ENCODE measurements at regions not wholly inside any gene's neighbourhood (a gene's known extent, or its start where the extent isn't known, plus 50 kb on each side); places are given as distances from the start of the nearest gene placed in this dataset.
"Not testable (repeated sequence)": the region's sequence is repeated elsewhere in the genome, so short reads cannot be mapped to it uniquely, and the experiment has no call there.

DNA sequence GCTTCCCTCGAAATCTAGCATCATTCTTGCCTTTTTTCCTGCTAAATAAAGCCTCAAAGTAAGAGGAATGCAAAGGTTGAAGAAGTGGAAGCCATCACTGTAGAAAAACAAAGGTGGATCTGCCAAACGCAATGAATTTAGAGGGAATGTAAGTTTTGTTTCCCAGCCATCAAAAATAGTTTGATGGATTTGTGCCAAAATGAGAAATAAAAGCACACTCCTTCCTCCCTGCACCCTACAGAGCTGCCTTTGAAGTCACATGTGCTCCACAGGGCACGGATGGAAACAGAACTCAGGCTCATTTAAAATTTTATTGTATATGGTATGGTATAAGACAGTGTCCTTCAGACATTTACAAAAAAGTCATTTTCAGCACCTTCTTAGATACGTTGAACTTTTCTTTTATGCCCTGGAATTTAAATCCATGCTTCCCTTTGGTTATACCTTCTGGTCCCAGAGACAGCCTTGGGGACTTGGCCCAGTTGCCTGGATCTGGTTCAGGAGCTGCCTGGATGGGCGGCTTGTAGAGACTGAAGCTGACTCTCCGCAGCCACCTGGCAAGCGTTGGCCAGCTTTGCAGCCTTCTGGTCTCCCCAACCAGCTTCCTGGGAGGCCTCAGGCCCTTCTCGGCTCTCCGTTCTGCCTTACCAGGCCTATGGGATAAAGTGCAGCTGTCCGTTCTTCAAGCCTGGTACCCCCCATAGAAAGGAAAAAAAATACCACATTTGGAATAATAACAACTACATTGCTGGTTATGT, 228.5 kb upstream of the NEBL start:
- CTCF ChIA-PET, result no interaction called here

DNA sequence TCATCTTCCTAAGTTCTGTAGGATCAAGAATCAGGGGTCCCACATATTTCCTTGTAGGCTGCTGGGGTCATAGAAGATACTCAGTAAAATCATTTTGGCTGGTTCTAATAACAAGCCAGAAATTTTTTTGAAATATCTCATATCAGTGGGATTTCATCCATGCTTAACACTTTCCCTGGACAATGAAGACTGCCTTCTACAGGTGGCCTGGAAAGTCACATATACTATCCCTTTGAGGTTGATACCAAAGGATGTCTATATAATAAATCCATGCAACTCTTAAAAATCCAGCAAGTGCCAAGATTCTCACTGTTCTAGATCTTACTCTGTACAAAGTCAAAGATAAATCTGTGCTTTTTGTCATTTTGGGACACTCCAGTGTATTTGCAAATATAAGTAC, 225.8 kb upstream of the NEBL start:
- CTCF ChIA-PET, result no interaction called here

More for the DNA sequence above, 228.5 kb upstream of the NEBL start:
- H3K4me3 ChIP-seq (ENCODE audit: low read length), result no peak overlapping the region
- DNase-seq, result no peak
- no peak overlapping the region for H3K27ac ChIP-seq (ENCODE audit: low read depth, low read length)
- Mint-ChIP-seq H3K9me3 (peaks cover 0 to 6% (median 0%) of the 10 kb centered on the region in 11 donors), H3K4me3 (no peak overlapping the region), H3K27ac (no peak overlapping the region), H3K36me3 (no peaks in the 10 kb centered on the region), H3K4me1 (no peaks in the 10 kb centered on the region), H3K27me3 (peaks cover 0 to 20% (median 12%) of the 10 kb centered on the region in 5 donors)
- no peaks in the 10 kb centered on the region for H3K9me3 ChIP-seq (ENCODE audit: control insufficient read depth in 2 of 3, low read length in 3 of 3)
- intact Hi-C loops (cut with micrococcal nuclease), result no loop called here
- no peaks in the 10 kb centered on the region for H3K4me1 ChIP-seq (ENCODE audit: control insufficient read depth in 2 of 2, insufficient read depth in 2 of 2, low read length in 2 of 2)
- POLR2A ChIA-PET, result no interaction called here
- peaks cover 0 to 2% of the 10 kb centered on the region in 2 donors for H3K27me3 ChIP-seq (ENCODE audit: control insufficient read depth in 2 of 2, insufficient read depth in 2 of 2, low read length in 2 of 2)
- no peaks in the 10 kb centered on the region for H3K36me3 ChIP-seq (ENCODE audit: control insufficient read depth in 2 of 3, insufficient read depth in 3 of 3, low read length in 3 of 3)
- ATAC-seq, result no peak

DNA sequence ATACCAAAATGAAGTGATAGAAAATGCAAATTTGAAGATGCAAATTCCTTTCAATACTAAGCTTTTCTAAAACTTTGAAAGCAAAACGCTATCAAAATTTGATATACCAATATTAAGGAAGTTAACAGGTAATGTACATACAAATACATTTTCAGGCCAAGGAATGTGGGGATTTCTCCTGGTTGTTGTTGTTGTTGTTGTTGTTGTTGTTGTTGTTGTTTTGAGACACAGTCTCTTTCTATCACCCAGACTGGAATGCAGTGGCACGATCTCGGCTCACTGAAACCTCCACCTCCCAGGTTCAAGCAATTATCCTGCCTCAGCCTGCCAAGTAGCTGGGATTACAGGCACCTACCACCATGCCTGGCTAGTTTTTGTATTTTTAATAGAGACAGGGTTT, 224.7 kb upstream of the NEBL start:
- DNase-seq; H3K4me3 Mint-ChIP-seq; H3K36me3 ChIP-seq (ENCODE audit: control insufficient read depth in 2 of 3, insufficient read depth in 3 of 3, low read length in 3 of 3); H3K27ac Mint-ChIP-seq; intact Hi-C loops (cut with micrococcal nuclease); H3K4me3 ChIP-seq (ENCODE audit: low read length); POLR2A ChIA-PET; H3K27me3 ChIP-seq (ENCODE audit: control insufficient read depth in 2 of 2, insufficient read depth in 2 of 2, low read length in 2 of 2); ATAC-seq; H3K9me3 Mint-ChIP-seq; CTCF ChIA-PET; H3K27ac ChIP-seq (ENCODE audit: low read depth, low read length); H3K36me3 Mint-ChIP-seq; H3K4me1 ChIP-seq (ENCODE audit: control insufficient read depth in 2 of 2, insufficient read depth in 2 of 2, low read length in 2 of 2); H3K4me1 Mint-ChIP-seq; H3K9me3 ChIP-seq (ENCODE audit: control insufficient read depth in 2 of 3, low read length in 3 of 3): not testable (repeated sequence)
- H3K27me3 Mint-ChIP-seq, result peaks cover 0 to 35% (median 12%) of the 10 kb centered on the region in 5 donors

More for the DNA sequence above, 225.8 kb upstream of the NEBL start:
- no peak for DNase-seq
- intact Hi-C loops (cut with micrococcal nuclease), result no loop called here
- ATAC-seq, result no peak
- POLR2A ChIA-PET, result no interaction called here
- H3K4me3 Mint-ChIP-seq, result no peak overlapping the region
- Histone ChIP-seq H3K27ac (ENCODE audit: low read depth, low read length) (no peak overlapping the region), H3K4me1 (ENCODE audit: control insufficient read depth in 2 of 2, insufficient read depth in 2 of 2, low read length in 2 of 2) (no peaks in the 10 kb centered on the region), H3K4me3 (ENCODE audit: low read length) (no peak overlapping the region), H3K36me3 (ENCODE audit: control insufficient read depth in 2 of 3, insufficient read depth in 3 of 3, low read length in 3 of 3) (no peaks in the 10 kb centered on the region), H3K9me3 (ENCODE audit: control insufficient read depth in 2 of 3, low read length in 3 of 3) (no peaks in the 10 kb centered on the region), H3K27me3 (ENCODE audit: control insufficient read depth in 2 of 2, insufficient read depth in 2 of 2, low read length in 2 of 2) (peaks cover 0 to 2% of the 10 kb centered on the region in 2 donors)
- H3K4me1 Mint-ChIP-seq, result no peaks in the 10 kb centered on the region
- H3K27ac Mint-ChIP-seq, result no peak overlapping the region
- H3K27me3 Mint-ChIP-seq, result peaks cover 0 to 30% (median 12%) of the 10 kb centered on the region in 5 donors
- no peaks in the 10 kb centered on the region for H3K36me3 Mint-ChIP-seq
- peaks cover 0 to 3% (median 0%) of the 10 kb centered on the region in 11 donors for H3K9me3 Mint-ChIP-seq

DNA sequence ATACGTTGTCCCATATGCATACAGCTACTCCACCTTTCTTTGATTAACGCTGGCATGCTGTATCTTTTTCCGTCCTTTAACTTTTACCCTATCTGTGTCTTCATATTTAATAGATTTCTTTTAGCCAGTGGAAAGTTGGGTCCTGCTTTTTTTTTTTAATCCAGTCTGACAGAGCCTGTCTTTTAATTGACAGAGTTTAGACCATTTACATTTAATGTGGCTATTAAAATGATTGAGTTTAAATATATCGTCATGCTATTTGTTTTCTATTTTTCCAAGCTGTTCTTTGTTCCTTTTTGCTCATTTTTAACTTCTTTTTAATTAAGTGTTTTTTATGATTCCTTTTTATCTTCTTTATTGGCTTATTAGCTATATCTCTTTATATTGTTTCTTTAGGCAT, 217.6 kb upstream of the NEBL start:
- H3K36me3 Mint-ChIP-seq, result peaks cover 0 to 4% (median 0%) of the 10 kb centered on the region in 5 donors
- no peak overlapping the region for H3K4me3 ChIP-seq (ENCODE audit: low read length)
- H3K27ac Mint-ChIP-seq, result no peak overlapping the region
- POLR2A ChIA-PET, result no interaction called here
- no peaks in the 10 kb centered on the region for H3K4me1 Mint-ChIP-seq
- H3K27ac ChIP-seq (ENCODE audit: low read depth, low read length), result no peak overlapping the region
- H3K9me3 ChIP-seq (ENCODE audit: control insufficient read depth in 2 of 3, low read length in 3 of 3), result no peaks in the 10 kb centered on the region
- H3K9me3 Mint-ChIP-seq, result peaks cover 0 to 19% (median 2%) of the 10 kb centered on the region in 11 donors
- intact Hi-C loops (cut with micrococcal nuclease), result no loop called here
- H3K4me3 Mint-ChIP-seq, result no peak overlapping the region
- DNase-seq (no peak), ATAC-seq (no peak)
- H3K36me3 ChIP-seq (ENCODE audit: control insufficient read depth in 2 of 3, insufficient read depth in 3 of 3, low read length in 3 of 3), result no peaks in the 10 kb centered on the region
- H3K27me3 ChIP-seq (ENCODE audit: control insufficient read depth in 2 of 2, insufficient read depth in 2 of 2, low read length in 2 of 2), result no peaks in the 10 kb centered on the region
- no peaks in the 10 kb centered on the region for H3K4me1 ChIP-seq (ENCODE audit: control insufficient read depth in 2 of 2, insufficient read depth in 2 of 2, low read length in 2 of 2)
- CTCF ChIA-PET, result interaction anchor here (0.7 kb wide), 1 partner anchor 42 kb away, joined by 3 read pairs; no protein-coding TSS in a partner anchor
- H3K27me3 Mint-ChIP-seq, result peaks cover 0 to 39% (median 20%) of the 10 kb centered on the region in 5 donors

DNA sequence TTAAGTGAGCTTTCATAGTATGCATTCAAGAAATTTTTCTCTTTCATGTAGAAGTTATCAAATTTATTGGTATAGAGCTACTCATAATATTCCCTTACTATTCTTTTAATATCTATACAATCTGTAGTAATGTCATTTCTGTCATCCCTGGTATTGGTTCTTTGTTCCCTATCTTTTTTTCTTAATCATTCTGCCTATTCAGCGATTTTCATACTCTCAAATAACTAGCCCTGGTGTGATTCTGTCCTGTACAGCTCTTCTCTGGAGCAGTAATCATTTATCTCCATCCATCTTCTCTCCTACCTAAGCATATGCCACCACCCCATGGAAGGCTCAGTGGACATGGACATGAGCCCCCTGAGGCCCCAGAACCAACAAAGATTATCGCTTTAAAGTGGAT, 213.2 kb upstream of the NEBL start:
- H3K9me3 Mint-ChIP-seq, result peaks cover 0 to 12% (median 6%) of the 10 kb centered on the region in 11 donors
- DNase-seq, result no peak
- no peak overlapping the region for H3K4me3 Mint-ChIP-seq
- peaks cover 0 to 34% (median 12%) of the 10 kb centered on the region in 5 donors for H3K27me3 Mint-ChIP-seq
- ChIA-PET POLR2A (no interaction called here), CTCF (no interaction called here)
- H3K27ac Mint-ChIP-seq, result no peak overlapping the region
- H3K4me3 ChIP-seq (ENCODE audit: low read length), result no peak overlapping the region
- ATAC-seq, result no peak
- no peaks in the 10 kb centered on the region for H3K36me3 ChIP-seq (ENCODE audit: control insufficient read depth in 2 of 3, insufficient read depth in 3 of 3, low read length in 3 of 3)
- intact Hi-C loops (cut with micrococcal nuclease), result no loop called here
- no peak overlapping the region for H3K27ac ChIP-seq (ENCODE audit: low read depth, low read length)
- H3K27me3 ChIP-seq (ENCODE audit: control insufficient read depth in 2 of 2, insufficient read depth in 2 of 2, low read length in 2 of 2), result no peaks in the 10 kb centered on the region
- no peaks in the 10 kb centered on the region for H3K9me3 ChIP-seq (ENCODE audit: control insufficient read depth in 2 of 3, low read length in 3 of 3)
- no peaks in the 10 kb centered on the region for H3K4me1 Mint-ChIP-seq
- H3K4me1 ChIP-seq (ENCODE audit: control insufficient read depth in 2 of 2, insufficient read depth in 2 of 2, low read length in 2 of 2), result no peaks in the 10 kb centered on the region
- H3K36me3 Mint-ChIP-seq, result no peaks in the 10 kb centered on the region

DNA sequence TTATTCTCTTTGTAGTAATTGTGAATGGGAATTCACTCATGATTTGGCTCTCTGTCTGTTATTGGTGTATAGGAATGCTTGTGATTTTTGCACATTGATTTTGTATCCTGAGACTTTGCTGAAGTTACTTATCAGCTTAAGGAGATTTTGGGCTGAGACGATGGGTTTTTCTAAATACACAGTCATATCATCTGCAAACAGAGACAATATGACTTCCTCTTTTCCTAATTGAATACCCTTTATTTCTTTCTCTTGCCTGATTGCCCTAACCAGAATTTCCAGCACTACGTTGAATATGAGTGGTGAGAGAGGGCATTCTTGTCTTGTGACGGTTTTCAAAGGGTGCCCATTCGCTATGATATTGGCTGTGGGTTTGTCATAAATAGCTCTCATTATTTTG, 209.8 kb upstream of the NEBL start:
- H3K27ac Mint-ChIP-seq; H3K27ac ChIP-seq (ENCODE audit: low read depth, low read length); H3K27me3 ChIP-seq (ENCODE audit: control insufficient read depth in 2 of 2, insufficient read depth in 2 of 2, low read length in 2 of 2); ATAC-seq; CTCF ChIA-PET; H3K4me1 ChIP-seq (ENCODE audit: control insufficient read depth in 2 of 2, insufficient read depth in 2 of 2, low read length in 2 of 2); POLR2A ChIA-PET; H3K36me3 Mint-ChIP-seq; intact Hi-C loops (cut with micrococcal nuclease); DNase-seq; H3K4me3 ChIP-seq (ENCODE audit: low read length); H3K36me3 ChIP-seq (ENCODE audit: control insufficient read depth in 2 of 3, insufficient read depth in 3 of 3, low read length in 3 of 3); H3K4me3 Mint-ChIP-seq; H3K4me1 Mint-ChIP-seq; H3K9me3 ChIP-seq (ENCODE audit: control insufficient read depth in 2 of 3, low read length in 3 of 3): not testable (repeated sequence)
- Mint-ChIP-seq H3K27me3 (peaks cover 0 to 31% (median 11%) of the 10 kb centered on the region in 5 donors), H3K9me3 (peaks cover 0 to 10% (median 4%) of the 10 kb centered on the region in 11 donors)

DNA sequence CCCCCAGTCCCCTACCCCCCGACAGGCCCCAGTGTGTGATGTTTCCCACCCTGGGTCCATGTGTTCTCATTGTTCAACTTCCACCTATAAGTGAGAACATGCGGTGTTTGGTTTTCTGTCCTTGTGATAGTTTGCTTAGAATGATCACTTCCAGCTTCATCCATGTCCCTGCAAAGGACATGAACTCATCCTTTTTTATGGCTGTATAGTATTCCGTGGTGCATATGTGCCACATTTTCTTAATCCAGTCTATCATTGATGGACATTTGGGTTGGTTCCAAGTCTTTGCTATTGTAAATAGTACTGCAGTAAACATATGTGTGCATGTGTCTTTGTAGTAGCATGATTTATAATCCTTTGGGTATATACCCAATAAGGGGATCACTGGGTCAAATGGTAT, 208.2 kb upstream of the NEBL start:
- H3K27ac Mint-ChIP-seq; H3K4me1 ChIP-seq (ENCODE audit: control insufficient read depth in 2 of 2, insufficient read depth in 2 of 2, low read length in 2 of 2); DNase-seq; intact Hi-C loops (cut with micrococcal nuclease); ATAC-seq; H3K27me3 ChIP-seq (ENCODE audit: control insufficient read depth in 2 of 2, insufficient read depth in 2 of 2, low read length in 2 of 2); H3K4me3 ChIP-seq (ENCODE audit: low read length); H3K27ac ChIP-seq (ENCODE audit: low read depth, low read length); CTCF ChIA-PET; H3K9me3 ChIP-seq (ENCODE audit: control insufficient read depth in 2 of 3, low read length in 3 of 3); H3K36me3 Mint-ChIP-seq; POLR2A ChIA-PET; H3K36me3 ChIP-seq (ENCODE audit: control insufficient read depth in 2 of 3, insufficient read depth in 3 of 3, low read length in 3 of 3); H3K4me1 Mint-ChIP-seq; H3K4me3 Mint-ChIP-seq; H3K9me3 Mint-ChIP-seq: not testable (repeated sequence)
- peaks cover 0 to 23% (median 6%) of the 10 kb centered on the region in 5 donors for H3K27me3 Mint-ChIP-seq
